ENCODE measurements at regions not wholly inside any gene's neighbourhood (a gene's known extent, or its start where the extent isn't known, plus 50 kb on each side); places are given as distances from the start of the nearest gene placed in this dataset.

GRCh38 chr6:156645097-156645496 lies 132.1 kb upstream of the ARID1B start:
- Histone ChIP-seq H3K27me3 (ENCODE audit: control insufficient read depth, insufficient read depth, low read length) (no peaks in the 10 kb centered on the region), H3K4me3 (ENCODE audit: low read depth, low read length) (no peak overlapping the region), H3K36me3 (ENCODE audit: control insufficient read depth, insufficient read depth, low read length) (no peaks in the 10 kb centered on the region)
- TF ChIP-seq, protein P1, sequence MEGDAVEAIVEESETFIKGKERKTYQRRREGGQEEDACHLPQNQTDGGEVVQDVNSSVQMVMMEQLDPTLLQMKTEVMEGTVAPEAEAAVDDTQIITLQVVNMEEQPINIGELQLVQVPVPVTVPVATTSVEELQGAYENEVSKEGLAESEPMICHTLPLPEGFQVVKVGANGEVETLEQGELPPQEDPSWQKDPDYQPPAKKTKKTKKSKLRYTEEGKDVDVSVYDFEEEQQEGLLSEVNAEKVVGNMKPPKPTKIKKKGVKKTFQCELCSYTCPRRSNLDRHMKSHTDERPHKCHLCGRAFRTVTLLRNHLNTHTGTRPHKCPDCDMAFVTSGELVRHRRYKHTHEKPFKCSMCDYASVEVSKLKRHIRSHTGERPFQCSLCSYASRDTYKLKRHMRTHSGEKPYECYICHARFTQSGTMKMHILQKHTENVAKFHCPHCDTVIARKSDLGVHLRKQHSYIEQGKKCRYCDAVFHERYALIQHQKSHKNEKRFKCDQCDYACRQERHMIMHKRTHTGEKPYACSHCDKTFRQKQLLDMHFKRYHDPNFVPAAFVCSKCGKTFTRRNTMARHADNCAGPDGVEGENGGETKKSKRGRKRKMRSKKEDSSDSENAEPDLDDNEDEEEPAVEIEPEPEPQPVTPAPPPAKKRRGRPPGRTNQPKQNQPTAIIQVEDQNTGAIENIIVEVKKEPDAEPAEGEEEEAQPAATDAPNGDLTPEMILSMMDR (IDR thresholded peaks at IDR 0.05; ENCODE audit: insufficient read depth, low read length, poor library complexity, severe bottlenecking): no peak
- DNase-seq (ENCODE audit: low read depth): no peak

DNA sequence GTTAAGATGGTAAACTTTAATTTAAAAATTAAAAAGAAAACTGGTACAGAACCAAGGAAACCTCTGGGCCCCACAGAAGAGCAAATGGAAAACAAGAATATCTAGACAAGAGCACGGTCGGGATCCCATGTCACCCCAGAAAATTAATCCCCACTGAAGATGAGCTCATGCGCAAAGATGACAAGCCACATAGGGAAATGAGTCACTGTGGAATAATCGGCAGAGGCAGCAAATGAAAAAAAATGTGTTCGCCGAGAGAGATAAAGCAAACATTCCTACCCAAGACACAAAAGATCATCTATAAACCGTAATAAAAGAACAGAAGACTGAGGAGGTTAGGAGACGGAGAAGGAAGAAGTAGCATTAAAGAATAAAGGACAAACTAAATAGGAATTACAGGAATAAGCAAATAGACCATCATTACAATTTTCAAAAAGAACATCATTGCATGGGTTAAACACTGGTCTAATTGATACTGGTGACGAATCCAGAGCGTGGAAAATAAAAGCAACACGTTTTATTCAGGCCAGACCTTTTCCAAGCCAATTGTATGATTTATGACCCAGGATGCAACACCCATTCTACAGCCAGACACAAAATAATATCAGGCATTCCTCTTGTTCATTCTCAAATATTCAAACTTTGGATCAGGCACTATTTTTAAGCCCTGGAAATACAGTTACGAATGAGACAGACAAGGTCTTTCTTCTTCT lies 138.0 kb upstream of the ARID1B start:
- Histone ChIP-seq H3K27me3 (ENCODE audit: control insufficient read depth, insufficient read depth, low read length) (no peaks in the 10 kb centered on the region), H3K4me3 (ENCODE audit: low read depth, low read length) (no peak overlapping the region), H3K36me3 (ENCODE audit: control insufficient read depth, insufficient read depth, low read length) (no peaks in the 10 kb centered on the region)
- TF ChIP-seq, protein P1 (IDR thresholded peaks at IDR 0.05; ENCODE audit: insufficient read depth, low read length, poor library complexity, severe bottlenecking): no peak
- DNase-seq (ENCODE audit: low read depth): no peak

GRCh38 chr6:156638581-156638980 lies 138.6 kb upstream of the ARID1B start:
- no peaks in the 10 kb centered on the region for H3K27me3 ChIP-seq (ENCODE audit: control insufficient read depth, insufficient read depth, low read length)
- no peak for DNase-seq (ENCODE audit: low read depth)
- H3K4me3 ChIP-seq (ENCODE audit: low read depth, low read length): no peak overlapping the region
- H3K36me3 ChIP-seq (ENCODE audit: control insufficient read depth, insufficient read depth, low read length): no peaks in the 10 kb centered on the region
- TF ChIP-seq, protein P1 (IDR thresholded peaks at IDR 0.05; ENCODE audit: insufficient read depth, low read length, poor library complexity, severe bottlenecking): no peak

- TF ChIP-seq, protein P1 (IDR thresholded peaks at IDR 0.05; ENCODE audit: insufficient read depth, low read length, poor library complexity, severe bottlenecking): no peak
- no peaks in the 10 kb centered on the region for H3K27me3 ChIP-seq (ENCODE audit: control insufficient read depth, insufficient read depth, low read length)
- no peaks in the 10 kb centered on the region for H3K36me3 ChIP-seq (ENCODE audit: control insufficient read depth, insufficient read depth, low read length)
- no peak overlapping the region for H3K4me3 ChIP-seq (ENCODE audit: low read depth, low read length)
- DNase-seq (ENCODE audit: low read depth): no peak
These were observed 142.2 kb upstream of the ARID1B start for GRCh38 chr6:156634951-156635371.

DNA sequence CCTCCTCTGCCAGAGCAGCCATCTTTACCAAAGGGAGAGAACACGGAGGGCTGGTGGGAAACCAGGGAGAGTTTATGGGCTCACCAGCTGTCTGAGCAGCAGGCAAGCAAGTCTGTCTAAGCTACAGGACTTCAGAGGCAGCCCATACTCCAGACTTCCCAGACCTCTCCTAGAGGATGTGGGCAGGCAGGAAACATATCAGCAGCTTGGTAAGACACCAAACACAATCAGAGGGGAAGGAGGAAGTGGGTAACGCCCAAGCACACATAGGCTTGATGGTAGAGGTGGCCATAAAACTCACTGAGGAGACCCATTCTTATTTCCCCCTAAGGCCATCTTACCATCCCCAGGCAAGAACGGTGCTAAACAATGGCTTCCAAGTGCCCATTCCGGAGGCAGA lies 143.1 kb upstream of the ARID1B start:
- DNase-seq (ENCODE audit: low read depth): no peak
- H3K27me3 ChIP-seq (ENCODE audit: control insufficient read depth, insufficient read depth, low read length): no peaks in the 10 kb centered on the region
- TF ChIP-seq, protein P1 (IDR thresholded peaks at IDR 0.05; ENCODE audit: insufficient read depth, low read length, poor library complexity, severe bottlenecking): no peak
- H3K36me3 ChIP-seq (ENCODE audit: control insufficient read depth, insufficient read depth, low read length): no peaks in the 10 kb centered on the region
- H3K4me3 ChIP-seq (ENCODE audit: low read depth, low read length): no peak overlapping the region

DNA sequence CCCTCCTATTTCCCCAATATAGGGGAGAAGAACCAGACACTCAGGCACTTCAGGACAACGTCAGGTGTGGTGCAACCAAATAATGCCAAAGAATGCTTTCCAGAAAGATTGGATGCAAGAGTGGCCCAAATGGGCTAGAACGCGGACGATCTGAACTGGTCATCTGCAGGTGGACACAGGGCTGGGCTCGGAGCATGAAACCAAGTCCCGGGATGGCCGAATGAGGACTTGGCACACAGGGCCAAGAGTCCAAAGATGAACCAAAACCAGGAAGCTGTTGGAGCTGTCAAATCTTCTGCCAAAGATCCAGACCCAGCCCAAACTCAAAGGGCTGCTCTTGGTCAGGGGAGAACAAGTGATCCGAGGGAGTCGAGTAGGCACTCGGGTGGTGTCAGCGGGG lies 143.9 kb upstream of the ARID1B start:
- Histone ChIP-seq H3K27me3 (ENCODE audit: control insufficient read depth, insufficient read depth, low read length) (no peaks in the 10 kb centered on the region), H3K4me3 (ENCODE audit: low read depth, low read length) (no peak overlapping the region), H3K36me3 (ENCODE audit: control insufficient read depth, insufficient read depth, low read length) (no peaks in the 10 kb centered on the region)
- TF ChIP-seq, protein P1 (IDR thresholded peaks at IDR 0.05; ENCODE audit: insufficient read depth, low read length, poor library complexity, severe bottlenecking): no peak
- no peak for DNase-seq (ENCODE audit: low read depth)
